Kidney epithelial cell (primary cell): ENCODE measurements at regions not wholly inside any gene's neighbourhood (a gene's known extent, or its start where the extent isn't known, plus 50 kb on each side); places are given as distances from the start of the nearest gene placed in this dataset.

Experiments used
- DNase-seq: peaks from one replicate; pipeline ENCODE4 v3.0.0-alpha.2; 2010; ENCODE audit warnings: low read depth
- H3K27me3 ChIP-seq: 2 replicates; pipeline ENCODE4 v1.6.0; 2011; ENCODE audit warnings: low read length; ENCODE audit not compliant: control insufficient read depth, insufficient read depth
- H3K36me3 ChIP-seq: 2 replicates; pipeline ENCODE4 v1.5.1; 2011; ENCODE audit warnings: low read length; ENCODE audit not compliant: control insufficient read depth, insufficient read depth
- H3K4me3 ChIP-seq: 2 replicates; pipeline ENCODE4 v1.5.1; 2011; ENCODE audit warnings: low read depth, mild to moderate bottlenecking, control low read depth, low read length
- TF ChIP-seq, protein P1 (sequence below): IDR thresholded peaks from 2 replicates; pipeline ENCODE4 v1.5.1; 2011; ENCODE audit warnings: mild to moderate bottlenecking, moderate library complexity, low read length, control low read depth, inconsistent platforms; ENCODE audit not compliant: insufficient read depth, poor library complexity, severe bottlenecking

DNA sequence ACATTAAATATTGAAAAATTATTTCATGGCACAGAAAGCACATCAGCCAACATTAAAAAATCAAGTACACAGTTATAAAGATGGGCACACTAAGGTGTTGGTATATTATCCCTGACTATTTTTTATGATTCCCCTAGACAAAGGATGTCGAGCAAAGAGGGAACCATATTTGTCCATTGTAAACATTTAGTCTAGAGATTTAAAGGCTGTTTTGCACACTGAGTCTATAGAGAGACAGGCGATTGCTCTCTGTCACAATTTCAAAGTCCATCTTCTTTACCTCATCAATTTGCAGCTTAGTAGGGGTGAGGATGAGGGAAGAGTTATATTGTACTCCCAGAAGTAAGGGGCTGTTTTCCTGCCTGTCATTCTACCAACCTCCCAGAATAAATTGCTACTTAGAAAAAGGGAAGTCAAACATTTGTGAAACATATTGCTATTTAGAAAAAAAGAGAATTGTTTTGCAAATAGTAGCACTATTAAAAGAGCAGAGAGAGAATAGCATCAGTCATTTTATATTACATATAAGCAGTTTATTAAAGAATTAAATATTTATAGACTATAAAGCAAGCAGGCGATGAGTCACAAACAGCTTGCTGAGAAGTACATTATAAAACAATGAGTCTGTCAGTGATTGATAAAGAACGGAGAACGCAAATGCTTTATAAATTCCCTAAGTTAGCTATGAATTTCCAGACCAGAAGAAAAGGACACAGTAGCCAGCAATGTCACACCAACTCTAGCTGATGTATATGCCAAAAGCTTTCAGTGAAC lies 270.6 kb upstream of the PMFBP1 start:
- TF ChIP-seq, protein P1, sequence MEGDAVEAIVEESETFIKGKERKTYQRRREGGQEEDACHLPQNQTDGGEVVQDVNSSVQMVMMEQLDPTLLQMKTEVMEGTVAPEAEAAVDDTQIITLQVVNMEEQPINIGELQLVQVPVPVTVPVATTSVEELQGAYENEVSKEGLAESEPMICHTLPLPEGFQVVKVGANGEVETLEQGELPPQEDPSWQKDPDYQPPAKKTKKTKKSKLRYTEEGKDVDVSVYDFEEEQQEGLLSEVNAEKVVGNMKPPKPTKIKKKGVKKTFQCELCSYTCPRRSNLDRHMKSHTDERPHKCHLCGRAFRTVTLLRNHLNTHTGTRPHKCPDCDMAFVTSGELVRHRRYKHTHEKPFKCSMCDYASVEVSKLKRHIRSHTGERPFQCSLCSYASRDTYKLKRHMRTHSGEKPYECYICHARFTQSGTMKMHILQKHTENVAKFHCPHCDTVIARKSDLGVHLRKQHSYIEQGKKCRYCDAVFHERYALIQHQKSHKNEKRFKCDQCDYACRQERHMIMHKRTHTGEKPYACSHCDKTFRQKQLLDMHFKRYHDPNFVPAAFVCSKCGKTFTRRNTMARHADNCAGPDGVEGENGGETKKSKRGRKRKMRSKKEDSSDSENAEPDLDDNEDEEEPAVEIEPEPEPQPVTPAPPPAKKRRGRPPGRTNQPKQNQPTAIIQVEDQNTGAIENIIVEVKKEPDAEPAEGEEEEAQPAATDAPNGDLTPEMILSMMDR = no peak
- Histone ChIP-seq H3K4me3 (no peak overlapping the region), H3K27me3 (no peaks in the 10 kb centered on the region), H3K36me3 (no peaks in the 10 kb centered on the region)
- no peak for DNase-seq

- Histone ChIP-seq H3K27me3 (no peaks in the 10 kb centered on the region), H3K4me3 (no peak overlapping the region), H3K36me3 (no peaks in the 10 kb centered on the region)
- TF ChIP-seq, protein P1 = no peak
- no peak for DNase-seq
Measured at GRCh38 chr16:72437891-72438290, 265.9 kb upstream of the PMFBP1 start.

- TF ChIP-seq, protein P1 = no peak
- no peak for DNase-seq
- no peaks in the 10 kb centered on the region for H3K27me3 ChIP-seq
- no peak overlapping the region for H3K4me3 ChIP-seq
- H3K36me3 ChIP-seq = no peaks in the 10 kb centered on the region
Measured at GRCh38 chr16:72434159-72434558, 262.2 kb upstream of the PMFBP1 start.

DNA sequence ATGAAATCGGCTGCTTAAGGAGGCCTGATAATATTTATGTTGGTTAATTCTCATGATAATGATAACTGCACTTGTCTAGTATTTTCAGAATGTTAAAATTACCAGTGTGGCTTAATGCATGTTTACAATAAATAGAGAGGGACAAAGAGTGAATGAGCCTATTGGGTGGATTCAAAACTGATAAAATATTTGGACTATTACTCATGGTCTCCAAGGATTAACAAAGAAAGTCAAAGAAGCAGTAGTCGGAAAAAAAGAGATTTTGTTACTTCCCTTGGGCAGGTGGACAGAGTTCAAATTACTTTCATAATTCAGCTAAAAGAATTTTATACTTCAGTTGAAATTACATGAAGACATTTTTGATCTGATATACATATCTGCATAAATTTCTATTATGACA lies 258.2 kb upstream of the PMFBP1 start:
- TF ChIP-seq, protein P1 = no peak
- no peak for DNase-seq
- no peaks in the 10 kb centered on the region for H3K36me3 ChIP-seq
- no peak overlapping the region for H3K4me3 ChIP-seq
- peaks cover 2% of the 10 kb centered on the region for H3K27me3 ChIP-seq

- TF ChIP-seq, protein P1 = no peak
- no peak for DNase-seq
- Histone ChIP-seq H3K4me3 (no peak overlapping the region), H3K36me3 (no peaks in the 10 kb centered on the region), H3K27me3 (peaks cover 2% of the 10 kb centered on the region)
Measured at GRCh38 chr16:72429671-72430081, 257.7 kb upstream of the PMFBP1 start.
